Pancreas (tissue), 10 donors: ENCODE measurements at regions not wholly inside any gene's neighbourhood (a gene's known extent, or its start where the extent isn't known, plus 50 kb on each side); places are given as distances from the start of the nearest gene placed in this dataset.
A peak's percentile ranks its signal among the peaks of the same experiment; 100 is the strongest.

ENCODE experiments used
- ATAC-seq, 4 donors: fragments of 200-7000 bp; cut with Tn5 transposase; one replicate each; pipeline versions ENCODE4 v1.8.0 to v1.9.1; 2020; ENCODE audit warnings: mild to moderate bottlenecking in 4 of 4, moderate library complexity in 4 of 4
- DNase-seq, 6 donors: peaks; one replicate each; pipeline ENCODE4 v3.0.0-alpha.2; 2020
- FAIRE-seq: peaks from 2 replicates; lab custom pipeline; 2012; peaks lifted over from hg19 to GRCh38; lab: Jason Lieb, UNC
- H3K27ac ChIP-seq, 4 donors: fragments of 200-600 bp; sonication (generic); 1 replicate in 3 of 4; 2 replicates in 1 of 4; pipeline versions ENCODE4 v1.5.0 to v1.8.0; 2020
- H3K27me3 ChIP-seq, 4 donors: fragments of 200-600 bp; one replicate each; pipeline ENCODE4 v1.8.0; 2021
- H3K36me3 ChIP-seq, 3 donors: fragments of 200-600 bp; sonication (generic) in 1 of 3; one replicate each; pipeline versions ENCODE4 v1.5.0 to v1.8.0; 2020 to 2021
- H3K4me1 ChIP-seq, 3 donors: fragments of 200-600 bp; one replicate each; pipeline ENCODE4 v1.8.0; 2021
- H3K4me3 ChIP-seq, 4 donors: fragments of 200-600 bp; sonication (generic) in 2 of 4; one replicate each; pipeline versions ENCODE4 v1.5.0 to v1.8.0; 2020 to 2021
- H3K9me3 ChIP-seq, 4 donors: fragments of 200-600 bp; one replicate each; pipeline ENCODE4 v1.8.0; 2021
- WGBS, 2 donors: extraction: QIAGEN DNeasy Blood & Tissue Kit; methylation state at CpG; one replicate each; pipeline ENCODE4 v1.1.7; 2013; 5-methylcytosine and 5-hydroxymethylcytosine counted together
- intact Hi-C, 3 donors: fragments of 100-400 bp; cut with DNase I; formaldehyde crosslinking; loops; one replicate each; pipeline versions ENCODE4 v1.11.1 to v1.14.2; 2022
- TF ChIP-seq, protein P1 (sequence below), 4 donors: fragments of 200-600 bp; sonication (generic) in 3 of 4; IDR thresholded peaks; one replicate each; pipeline versions ENCODE4 v1.5.0 to v1.8.0; 2021; ENCODE audit warnings: antibody characterized with exemption in 4 of 4
- donor health status: healthy with polysubstance abuse.
- donor health status: DM: no; HTN: no; CAD: no; lungs with moderate emphysema.
- donor health status: DM: no; HTN: no; CAD: no.
- donor health status: control.
- donor health status: control.
- donor health status: Bipolar disorder and iron deficiency.
- donor health status: DM: yes; HTN: yes; CAD: no.
- donor health status: DM: no; HTN: no; CAD: no.
- donor health status: DM: no; HTN: no; CAD: no.
- donor health status: DM: yes; HTN: yes; CAD: no.

- no peaks in the 10 kb centered on the region for H3K27me3 ChIP-seq
- intact Hi-C loops: no loop called here
- H3K4me1 ChIP-seq: no peaks in the 10 kb centered on the region
- no peak for DNase-seq
- no peak for FAIRE-seq
- no peak for ATAC-seq
- H3K9me3 ChIP-seq: no peaks in the 10 kb centered on the region
- 76 to 80% methylated on average over 10 of the region's 10 CpGs for WGBS, 2 donors
- H3K27ac ChIP-seq: no peak overlapping the region
- TF ChIP-seq, protein P1, sequence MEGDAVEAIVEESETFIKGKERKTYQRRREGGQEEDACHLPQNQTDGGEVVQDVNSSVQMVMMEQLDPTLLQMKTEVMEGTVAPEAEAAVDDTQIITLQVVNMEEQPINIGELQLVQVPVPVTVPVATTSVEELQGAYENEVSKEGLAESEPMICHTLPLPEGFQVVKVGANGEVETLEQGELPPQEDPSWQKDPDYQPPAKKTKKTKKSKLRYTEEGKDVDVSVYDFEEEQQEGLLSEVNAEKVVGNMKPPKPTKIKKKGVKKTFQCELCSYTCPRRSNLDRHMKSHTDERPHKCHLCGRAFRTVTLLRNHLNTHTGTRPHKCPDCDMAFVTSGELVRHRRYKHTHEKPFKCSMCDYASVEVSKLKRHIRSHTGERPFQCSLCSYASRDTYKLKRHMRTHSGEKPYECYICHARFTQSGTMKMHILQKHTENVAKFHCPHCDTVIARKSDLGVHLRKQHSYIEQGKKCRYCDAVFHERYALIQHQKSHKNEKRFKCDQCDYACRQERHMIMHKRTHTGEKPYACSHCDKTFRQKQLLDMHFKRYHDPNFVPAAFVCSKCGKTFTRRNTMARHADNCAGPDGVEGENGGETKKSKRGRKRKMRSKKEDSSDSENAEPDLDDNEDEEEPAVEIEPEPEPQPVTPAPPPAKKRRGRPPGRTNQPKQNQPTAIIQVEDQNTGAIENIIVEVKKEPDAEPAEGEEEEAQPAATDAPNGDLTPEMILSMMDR (IDR thresholded peaks at IDR 0.05): no peak
- no peak overlapping the region for H3K4me3 ChIP-seq
- H3K36me3 ChIP-seq: no peaks in the 10 kb centered on the region
Observed at GRCh38 chr6:163714179-163714578, 299.7 kb downstream of the QKI start.

DNA sequence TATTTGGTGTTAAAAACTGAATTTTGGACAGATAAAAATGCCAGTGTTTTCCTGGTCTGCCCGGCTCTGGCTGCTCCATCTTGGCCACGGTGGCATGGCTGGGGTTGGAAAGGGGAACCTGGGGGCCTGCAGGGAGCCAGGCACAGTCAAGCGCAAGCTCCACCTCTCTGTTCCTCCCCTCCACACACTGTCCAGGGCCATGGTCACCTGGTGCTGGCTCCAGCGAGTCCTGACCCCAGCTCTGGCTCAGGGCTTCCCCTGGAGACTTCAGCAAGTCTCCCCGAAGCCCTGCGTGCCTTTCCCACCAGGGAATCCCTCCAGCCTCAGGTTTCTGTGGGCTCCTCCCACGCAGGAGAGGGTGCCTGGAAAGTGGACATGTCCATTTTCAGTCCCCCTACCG is 298.5 kb downstream of the QKI start:
- no peak for FAIRE-seq

DNA sequence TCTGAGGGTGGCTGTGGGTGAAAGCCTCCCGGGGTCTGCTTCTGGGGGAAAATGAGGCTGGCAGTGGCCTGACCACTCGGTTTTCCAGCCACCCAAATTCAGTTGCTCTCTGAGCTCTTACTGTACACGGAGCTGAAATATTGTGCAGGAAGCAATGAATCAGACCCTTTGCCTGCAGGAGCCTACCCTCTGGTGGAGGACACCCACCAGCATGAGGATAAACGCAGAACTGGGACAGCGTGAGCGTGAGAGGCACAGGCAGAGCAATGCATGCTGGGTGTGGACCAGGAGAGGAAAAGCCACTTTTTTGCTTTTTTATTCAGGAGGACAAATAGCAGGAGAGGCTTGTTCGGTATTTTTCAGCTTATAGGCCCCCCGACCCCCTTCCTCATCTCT is 298.0 kb downstream of the QKI start:
- ATAC-seq (peak in 3 of 4 donors; percentile 16 to 40 (median 37)), DNase-seq (no peak), FAIRE-seq (no peak)
- H3K27ac ChIP-seq: no peak overlapping the region
- intact Hi-C loops: no loop called here
- no peak overlapping the region for H3K4me3 ChIP-seq
- 72 to 81% methylated on average over 8 of the region's 8 CpGs for WGBS, 2 donors
- no peaks in the 10 kb centered on the region for H3K9me3 ChIP-seq
- TF ChIP-seq, protein P1 (IDR thresholded peaks at IDR 0.05): no peak
- H3K27me3 ChIP-seq: no peaks in the 10 kb centered on the region
- H3K4me1 ChIP-seq: no peaks in the 10 kb centered on the region
- no peaks in the 10 kb centered on the region for H3K36me3 ChIP-seq

More for the DNA sequence above, 298.5 kb downstream of the QKI start:
- WGBS, 2 donors: 70 to 73% methylated on average over 8 of the region's 8 CpGs
- Histone ChIP-seq H3K9me3 (no peaks in the 10 kb centered on the region), H3K4me1 (no peaks in the 10 kb centered on the region), H3K4me3 (no peak overlapping the region), H3K27me3 (no peaks in the 10 kb centered on the region), H3K36me3 (no peaks in the 10 kb centered on the region), H3K27ac (no peak overlapping the region)
- intact Hi-C loops: no loop called here
- ATAC-seq: peak in 2 of 4 donors; percentile 43 to 48
- no peak for DNase-seq
- TF ChIP-seq, protein P1 (IDR thresholded peaks at IDR 0.05): no peak

DNA sequence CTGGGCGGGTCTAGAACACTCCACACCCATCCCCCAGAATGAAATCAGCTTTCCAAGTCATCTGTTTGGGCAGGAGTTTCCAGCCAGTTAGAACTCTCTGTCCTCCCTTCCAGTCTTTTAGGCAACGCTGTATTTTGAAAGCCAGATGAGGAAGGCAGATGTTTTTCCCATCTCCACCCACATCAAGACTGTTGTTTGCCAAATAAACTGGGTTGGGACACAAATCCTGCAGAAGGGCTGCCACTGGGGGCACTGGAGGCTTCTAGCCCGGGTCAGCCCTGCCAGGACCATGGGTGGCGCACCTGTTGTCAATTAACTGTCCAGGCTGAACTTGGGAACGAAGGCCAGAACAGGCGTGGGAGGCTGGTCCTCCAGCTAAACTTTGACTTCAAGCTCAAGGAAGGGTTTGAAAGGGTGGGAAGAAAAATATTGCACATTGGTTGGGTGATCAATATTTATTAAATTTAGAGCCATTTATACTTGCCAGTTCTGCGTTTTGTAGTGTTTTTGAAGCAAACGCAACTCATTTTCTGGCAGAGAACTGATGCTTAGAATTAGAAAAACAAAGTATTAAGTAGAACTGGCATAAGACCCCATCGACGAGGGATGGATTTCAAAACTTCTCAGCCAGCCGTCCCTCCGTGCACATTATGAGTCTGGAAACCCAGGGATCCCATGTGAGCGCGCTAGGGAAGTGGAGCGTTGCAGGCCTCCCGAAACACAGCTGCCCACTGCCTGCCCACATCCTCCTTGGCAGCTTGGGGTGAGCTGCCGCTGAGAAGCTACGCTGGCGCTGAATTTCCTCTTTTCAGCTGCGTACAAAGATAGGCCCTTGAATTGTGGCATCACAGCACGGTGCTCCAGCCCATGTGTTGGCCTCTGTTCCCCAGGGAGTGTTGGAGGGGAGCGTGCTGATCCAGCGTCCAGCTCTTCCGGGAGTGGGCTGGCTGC is 297.4 kb downstream of the QKI start:
- ATAC-seq (peak in 3 of 4 donors; percentile 56 to 77 (median 67)), DNase-seq (peak in 1 of 6 donors; percentile 49), FAIRE-seq (no peak)
- H3K4me1 ChIP-seq: no peaks in the 10 kb centered on the region
- H3K27ac ChIP-seq: no peak overlapping the region
- no peaks in the 10 kb centered on the region for H3K36me3 ChIP-seq
- no peak overlapping the region for H3K4me3 ChIP-seq
- H3K9me3 ChIP-seq: no peaks in the 10 kb centered on the region
- H3K27me3 ChIP-seq: no peaks in the 10 kb centered on the region
- TF ChIP-seq, protein P1 (IDR thresholded peaks at IDR 0.05): no peak
- intact Hi-C loops: no loop called here
- WGBS, 2 donors: 69 to 78% methylated on average over 24 of the region's 24 CpGs
